Epithelial cell of esophagus (primary cell): ENCODE measurements at regions not wholly inside any gene's neighbourhood (a gene's known extent, or its start where the extent isn't known, plus 50 kb on each side); places are given as distances from the start of the nearest gene placed in this dataset.

Experiments used
- DNase-seq: peaks from one replicate; pipeline ENCODE4 v3.0.0; 2010; ENCODE audit warnings: low read depth
- H3K4me3 ChIP-seq: 2 replicates; pipeline ENCODE4 v1.5.1; 2011; ENCODE audit warnings: mild to moderate bottlenecking, low read length, control low read depth
- CTCF ChIP-seq: IDR thresholded peaks from 2 replicates; pipeline ENCODE4 v1.5.1; 2011; ENCODE audit warnings: low read depth, mild to moderate bottlenecking, low read length, control low read depth, inconsistent platforms; ENCODE audit not compliant: insufficient read depth; ENCODE audit errors: missing control alignments

- no peak for DNase-seq
- H3K4me3 ChIP-seq: no peak overlapping the region
- no peak for TF ChIP-seq CTCF
These were observed 250.8 kb upstream of the RSPO3 start for GRCh38 chr6:126867641-126868040.

GRCh38 chr6:126873351-126873750, 245.1 kb upstream of the RSPO3 start:
- no peak for TF ChIP-seq CTCF
- no peak overlapping the region for H3K4me3 ChIP-seq
- DNase-seq: no peak

GRCh38 chr6:126873791-126874190, 244.7 kb upstream of the RSPO3 start:
- DNase-seq: no peak
- H3K4me3 ChIP-seq: no peak overlapping the region
- TF ChIP-seq CTCF: no peak

GRCh38 chr6:126876446-126876845, 242.0 kb upstream of the RSPO3 start:
- TF ChIP-seq CTCF: no peak
- no peak for DNase-seq
- H3K4me3 ChIP-seq: no peak overlapping the region

GRCh38 chr6:126880964-126881363, 237.5 kb upstream of the RSPO3 start:
- no peak for TF ChIP-seq CTCF
- no peak for DNase-seq
- H3K4me3 ChIP-seq: no peak overlapping the region

GRCh38 chr6:126886106-126886505, 232.4 kb upstream of the RSPO3 start:
- H3K4me3 ChIP-seq: no peak overlapping the region
- TF ChIP-seq CTCF: no peak
- no peak for DNase-seq
